ENCODE measurements at regions not wholly inside any gene's neighbourhood (a gene's known extent, or its start where the extent isn't known, plus 50 kb on each side); places are given as distances from the start of the nearest gene placed in this dataset.

- DNase-seq (ENCODE audit: low read depth) = no peak
Observed at GRCh38 chr19:31601855-31602254, 252.6 kb upstream of the TSHZ3 start.

- no peak for DNase-seq (ENCODE audit: low read depth)
Observed at GRCh38 chr19:31602548-31602947, 253.3 kb upstream of the TSHZ3 start.

GRCh38 chr19:31604493-31605040 lies 255.3 kb upstream of the TSHZ3 start:
- DNase-seq (ENCODE audit: low read depth) = no peak

- no peak for DNase-seq (ENCODE audit: low read depth)
Observed at GRCh38 chr19:31610018-31610417, 260.8 kb upstream of the TSHZ3 start.

- no peak for DNase-seq (ENCODE audit: low read depth)
Observed at GRCh38 chr19:31611046-31611877, 262.0 kb upstream of the TSHZ3 start.

- DNase-seq (ENCODE audit: low read depth) = no peak
Observed at GRCh38 chr19:31612873-31613272, 263.6 kb upstream of the TSHZ3 start.

- DNase-seq (ENCODE audit: low read depth) = no peak
Observed at GRCh38 chr19:31613683-31614219, 264.5 kb upstream of the TSHZ3 start.

- no peak for DNase-seq (ENCODE audit: low read depth)
Observed at GRCh38 chr19:31616031-31616430, 266.8 kb upstream of the TSHZ3 start.

GRCh38 chr19:31617010-31617585 lies 267.9 kb upstream of the TSHZ3 start:
- no peak for DNase-seq (ENCODE audit: low read depth)

GRCh38 chr19:31625056-31625455 lies 275.8 kb upstream of the TSHZ3 start:
- no peak for DNase-seq (ENCODE audit: low read depth)

GRCh38 chr19:31625575-31625974 lies 276.3 kb upstream of the TSHZ3 start:
- no peak for DNase-seq (ENCODE audit: low read depth)

- DNase-seq (ENCODE audit: low read depth) = no peak
Observed at GRCh38 chr19:31626941-31627340, 277.7 kb upstream of the TSHZ3 start.

- DNase-seq (ENCODE audit: low read depth) = no peak
Observed at GRCh38 chr19:31627620-31628365, 278.6 kb upstream of the TSHZ3 start.

- DNase-seq (ENCODE audit: low read depth) = no peak
Observed at GRCh38 chr19:31629579-31630363, 280.5 kb upstream of the TSHZ3 start.

- DNase-seq (ENCODE audit: low read depth) = no peak
Observed at GRCh38 chr19:31633014-31633413, 283.8 kb upstream of the TSHZ3 start.

GRCh38 chr19:31639306-31639705 lies 290.1 kb upstream of the TSHZ3 start:
- DNase-seq (ENCODE audit: low read depth) = no peak

GRCh38 chr19:31641591-31641990 lies 292.4 kb upstream of the TSHZ3 start:
- no peak for DNase-seq (ENCODE audit: low read depth)

GRCh38 chr19:31648347-31648746 lies 299.1 kb upstream of the TSHZ3 start:
- no peak for DNase-seq (ENCODE audit: low read depth)

GRCh38 chr19:31656507-31656906 lies 307.3 kb upstream of the TSHZ3 start:
- DNase-seq (ENCODE audit: low read depth) = no peak

GRCh38 chr19:31658993-31659896 lies 310.0 kb upstream of the TSHZ3 start:
- no peak for DNase-seq (ENCODE audit: low read depth)

- DNase-seq (ENCODE audit: low read depth) = no peak
Observed at GRCh38 chr19:31659897-31660210, 310.6 kb upstream of the TSHZ3 start.

All from renal cortical epithelial cell (primary cell).